ENCODE measurements at regions not wholly inside any gene's neighbourhood (a gene's known extent, or its start where the extent isn't known, plus 50 kb on each side); places are given as distances from the start of the nearest gene placed in this dataset.

- no peaks in the 10 kb centered on the region for H3K27me3 ChIP-seq (ENCODE audit: control insufficient read depth, insufficient read depth, low read length)
- no peaks in the 10 kb centered on the region for H3K36me3 ChIP-seq (ENCODE audit: control insufficient read depth, low read depth, low read length)
- H3K9ac ChIP-seq (ENCODE audit: low read length), result no peak overlapping the region
- H3K9me3 ChIP-seq (ENCODE audit: control insufficient read depth, low read depth, low read length), result no peaks in the 10 kb centered on the region
- peaks cover 19% of the 10 kb centered on the region for H3K4me1 ChIP-seq (ENCODE audit: control insufficient read depth, low read depth, low read length)
- H3K4me3 ChIP-seq (ENCODE audit: low read length), result no peak overlapping the region
- no peak overlapping the region for H3K27ac ChIP-seq (ENCODE audit: low read length)
Observed at GRCh38 chr3:116815831-116816588, 106.4 kb downstream of the TUSC7 start.

GRCh38 chr3:116821371-116821770, 111.8 kb downstream of the TUSC7 start:
- Histone ChIP-seq H3K9ac (ENCODE audit: low read length) (no peak overlapping the region), H3K4me1 (ENCODE audit: control insufficient read depth, low read depth, low read length) (peaks cover 7% of the 10 kb centered on the region), H3K9me3 (ENCODE audit: control insufficient read depth, low read depth, low read length) (no peaks in the 10 kb centered on the region), H3K27me3 (ENCODE audit: control insufficient read depth, insufficient read depth, low read length) (no peaks in the 10 kb centered on the region), H3K36me3 (ENCODE audit: control insufficient read depth, low read depth, low read length) (no peaks in the 10 kb centered on the region), H3K27ac (ENCODE audit: low read length) (no peak overlapping the region), H3K4me3 (ENCODE audit: low read length) (no peak overlapping the region)

GRCh38 chr3:116824208-116824607, 114.6 kb downstream of the TUSC7 start:
- Histone ChIP-seq H3K9me3 (ENCODE audit: control insufficient read depth, low read depth, low read length) (no peaks in the 10 kb centered on the region), H3K36me3 (ENCODE audit: control insufficient read depth, low read depth, low read length) (no peaks in the 10 kb centered on the region), H3K4me1 (ENCODE audit: control insufficient read depth, low read depth, low read length) (peaks cover 5% of the 10 kb centered on the region), H3K27ac (ENCODE audit: low read length) (no peak overlapping the region), H3K4me3 (ENCODE audit: low read length) (no peak overlapping the region), H3K27me3 (ENCODE audit: control insufficient read depth, insufficient read depth, low read length) (no peaks in the 10 kb centered on the region), H3K9ac (ENCODE audit: low read length) (no peak overlapping the region)

GRCh38 chr3:116833202-116833601, 123.6 kb downstream of the TUSC7 start:
- no peak overlapping the region for H3K4me3 ChIP-seq (ENCODE audit: low read length)
- no peak overlapping the region for H3K27ac ChIP-seq (ENCODE audit: low read length)
- no peak overlapping the region for H3K9ac ChIP-seq (ENCODE audit: low read length)
- H3K9me3 ChIP-seq (ENCODE audit: control insufficient read depth, low read depth, low read length), result no peaks in the 10 kb centered on the region
- H3K27me3 ChIP-seq (ENCODE audit: control insufficient read depth, insufficient read depth, low read length), result no peaks in the 10 kb centered on the region
- peaks cover 7% of the 10 kb centered on the region for H3K4me1 ChIP-seq (ENCODE audit: control insufficient read depth, low read depth, low read length)
- H3K36me3 ChIP-seq (ENCODE audit: control insufficient read depth, low read depth, low read length), result no peaks in the 10 kb centered on the region

- H3K9ac ChIP-seq (ENCODE audit: low read length), result no peak overlapping the region
- H3K36me3 ChIP-seq (ENCODE audit: control insufficient read depth, low read depth, low read length), result no peaks in the 10 kb centered on the region
- H3K27me3 ChIP-seq (ENCODE audit: control insufficient read depth, insufficient read depth, low read length), result no peaks in the 10 kb centered on the region
- no peak overlapping the region for H3K27ac ChIP-seq (ENCODE audit: low read length)
- H3K4me1 ChIP-seq (ENCODE audit: control insufficient read depth, low read depth, low read length), result peaks cover 7% of the 10 kb centered on the region
- H3K9me3 ChIP-seq (ENCODE audit: control insufficient read depth, low read depth, low read length), result no peaks in the 10 kb centered on the region
- H3K4me3 ChIP-seq (ENCODE audit: low read length), result no peak overlapping the region
Observed at GRCh38 chr3:116834816-116835215, 125.2 kb downstream of the TUSC7 start.

GRCh38 chr3:116835658-116836057, 126.1 kb downstream of the TUSC7 start:
- Histone ChIP-seq H3K27ac (ENCODE audit: low read length) (no peak overlapping the region), H3K9ac (ENCODE audit: low read length) (no peak overlapping the region), H3K4me3 (ENCODE audit: low read length) (no peak overlapping the region), H3K27me3 (ENCODE audit: control insufficient read depth, insufficient read depth, low read length) (no peaks in the 10 kb centered on the region), H3K4me1 (ENCODE audit: control insufficient read depth, low read depth, low read length) (peaks cover 7% of the 10 kb centered on the region), H3K9me3 (ENCODE audit: control insufficient read depth, low read depth, low read length) (no peaks in the 10 kb centered on the region), H3K36me3 (ENCODE audit: control insufficient read depth, low read depth, low read length) (no peaks in the 10 kb centered on the region)

GRCh38 chr3:116836286-116836685, 126.7 kb downstream of the TUSC7 start:
- H3K9ac ChIP-seq (ENCODE audit: low read length), result no peak overlapping the region
- no peak overlapping the region for H3K4me3 ChIP-seq (ENCODE audit: low read length)
- peaks cover 12% of the 10 kb centered on the region for H3K4me1 ChIP-seq (ENCODE audit: control insufficient read depth, low read depth, low read length)
- H3K36me3 ChIP-seq (ENCODE audit: control insufficient read depth, low read depth, low read length), result no peaks in the 10 kb centered on the region
- no peaks in the 10 kb centered on the region for H3K9me3 ChIP-seq (ENCODE audit: control insufficient read depth, low read depth, low read length)
- H3K27me3 ChIP-seq (ENCODE audit: control insufficient read depth, insufficient read depth, low read length), result no peaks in the 10 kb centered on the region
- no peak overlapping the region for H3K27ac ChIP-seq (ENCODE audit: low read length)

GRCh38 chr3:116837483-116837882, 127.9 kb downstream of the TUSC7 start:
- H3K27me3 ChIP-seq (ENCODE audit: control insufficient read depth, insufficient read depth, low read length), result no peaks in the 10 kb centered on the region
- H3K4me1 ChIP-seq (ENCODE audit: control insufficient read depth, low read depth, low read length), result peaks cover 23% of the 10 kb centered on the region
- no peaks in the 10 kb centered on the region for H3K9me3 ChIP-seq (ENCODE audit: control insufficient read depth, low read depth, low read length)
- no peak overlapping the region for H3K27ac ChIP-seq (ENCODE audit: low read length)
- H3K4me3 ChIP-seq (ENCODE audit: low read length), result no peak overlapping the region
- H3K36me3 ChIP-seq (ENCODE audit: control insufficient read depth, low read depth, low read length), result no peaks in the 10 kb centered on the region
- H3K9ac ChIP-seq (ENCODE audit: low read length), result no peak overlapping the region

- Histone ChIP-seq H3K9ac (ENCODE audit: low read length) (no peak overlapping the region), H3K9me3 (ENCODE audit: control insufficient read depth, low read depth, low read length) (no peaks in the 10 kb centered on the region), H3K4me3 (ENCODE audit: low read length) (no peak overlapping the region), H3K4me1 (ENCODE audit: control insufficient read depth, low read depth, low read length) (peaks cover 28% of the 10 kb centered on the region), H3K27me3 (ENCODE audit: control insufficient read depth, insufficient read depth, low read length) (no peaks in the 10 kb centered on the region), H3K36me3 (ENCODE audit: control insufficient read depth, low read depth, low read length) (no peaks in the 10 kb centered on the region), H3K27ac (ENCODE audit: low read length) (no peak overlapping the region)
Observed at GRCh38 chr3:116841003-116841735, 131.6 kb downstream of the TUSC7 start.

GRCh38 chr3:116842254-116842957, 132.8 kb downstream of the TUSC7 start:
- Histone ChIP-seq H3K9me3 (ENCODE audit: control insufficient read depth, low read depth, low read length) (no peaks in the 10 kb centered on the region), H3K9ac (ENCODE audit: low read length) (no peak overlapping the region), H3K36me3 (ENCODE audit: control insufficient read depth, low read depth, low read length) (no peaks in the 10 kb centered on the region), H3K4me3 (ENCODE audit: low read length) (no peak overlapping the region), H3K4me1 (ENCODE audit: control insufficient read depth, low read depth, low read length) (peaks cover 28% of the 10 kb centered on the region), H3K27me3 (ENCODE audit: control insufficient read depth, insufficient read depth, low read length) (no peaks in the 10 kb centered on the region), H3K27ac (ENCODE audit: low read length) (no peak overlapping the region)

GRCh38 chr3:116848248-116848829, 138.8 kb downstream of the TUSC7 start:
- Histone ChIP-seq H3K36me3 (ENCODE audit: control insufficient read depth, low read depth, low read length) (no peaks in the 10 kb centered on the region), H3K9ac (ENCODE audit: low read length) (no peak overlapping the region), H3K27ac (ENCODE audit: low read length) (peak overlapping the region; percentile 5), H3K27me3 (ENCODE audit: control insufficient read depth, insufficient read depth, low read length) (no peaks in the 10 kb centered on the region), H3K4me1 (ENCODE audit: control insufficient read depth, low read depth, low read length) (peaks cover 41% of the 10 kb centered on the region), H3K9me3 (ENCODE audit: control insufficient read depth, low read depth, low read length) (no peaks in the 10 kb centered on the region), H3K4me3 (ENCODE audit: low read length) (peak overlapping the region; percentile 4)

Measured in iPS-18a (cell line).